ENCODE measurements at regions not wholly inside any gene's neighbourhood (a gene's known extent, or its start where the extent isn't known, plus 50 kb on each side); places are given as distances from the start of the nearest gene placed in this dataset.

DNA sequence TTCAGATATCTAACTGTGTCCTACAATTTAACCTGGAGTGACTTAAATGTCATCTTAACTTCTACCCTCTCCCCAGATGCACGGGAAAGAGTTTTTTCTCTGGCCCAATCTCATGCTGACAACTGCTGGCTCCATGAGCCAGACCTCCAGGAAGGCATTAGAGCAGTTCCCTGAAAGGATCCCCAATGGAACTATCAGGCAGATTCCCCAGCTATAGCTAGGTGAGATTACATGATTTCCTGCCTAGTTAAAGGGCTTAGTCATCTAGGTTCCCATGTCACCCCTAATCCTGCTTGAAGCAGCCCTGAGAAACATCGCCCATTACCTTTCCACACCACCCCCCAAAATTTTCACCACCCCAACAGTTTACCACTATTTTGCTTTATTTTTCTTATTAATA is 373.5 kb upstream of the TRPC7 start:
- Histone ChIP-seq H3K27me3 (replicated peaks in 1 of 4; ENCODE audit: control insufficient read depth in 3 of 4, extremely low read depth in 1 of 4, insufficient read depth in 3 of 4, low read length in 3 of 4) (no peaks in the 10 kb centered on the region), H4K20me1 (replicated peaks in 1 of 2; ENCODE audit: control insufficient read depth in 1 of 2, insufficient read depth in 2 of 2, low read length in 2 of 2) (no peaks in the 10 kb centered on the region), H3K9me3 (ENCODE audit: insufficient read depth in 2 of 2, low read depth in 1 of 2, low read length in 1 of 2) (peaks cover 13 to 20% of the 10 kb centered on the region in 2 experiments), H3K4me1 (replicated peaks in 1 of 4; ENCODE audit: control insufficient read depth in 3 of 4, insufficient read depth in 4 of 4, low read length in 3 of 4) (peaks cover 0 to 5% (median 0%) of the 10 kb centered on the region in 4 experiments; a peak in 1 of 7 replicates), H3K36me3 (ENCODE audit: control insufficient read depth in 2 of 4, insufficient read depth in 4 of 4, low read length in 3 of 4) (no peaks in the 10 kb centered on the region), H3K23ac (ENCODE audit: insufficient read length) (no peak overlapping the region), H4K91ac (replicated peaks; ENCODE audit: insufficient read length, low read length) (no peak overlapping the region), H3K27ac (ENCODE audit: low read depth, low read length) (no peak overlapping the region), H3K23me2 (ENCODE audit: low read depth, low read length) (no peaks in the 10 kb centered on the region; the same call in 1 of the 2 replicates), H3K18ac (ENCODE audit: extremely low read depth, low read length) (no peak overlapping the region), H3K4ac (replicated peaks; ENCODE audit: insufficient read length, low read depth, low read length) (no peak overlapping the region), H2AK5ac (ENCODE audit: low read depth, low read length) (no peak overlapping the region), H2BK20ac (ENCODE audit: low read length) (no peak overlapping the region), H4K8ac (ENCODE audit: extremely low read depth, insufficient read depth, low read length) (no peak overlapping the region), H3K9ac (replicated peaks in 1 of 4; ENCODE audit: extremely low read depth in 1 of 4, low read depth in 3 of 4, low read length in 3 of 4) (no peak overlapping the region), H2AFZ (ENCODE audit: low read length) (no peak overlapping the region), H4K5ac (ENCODE audit: insufficient read length, low read depth, low read length) (no peak overlapping the region), H2BK12ac (ENCODE audit: low read depth, low read length) (no peak overlapping the region), H3K79me2 (ENCODE audit: control insufficient read depth in 1 of 2, insufficient read depth in 2 of 2, low read length in 2 of 2) (no peaks in the 10 kb centered on the region), H2BK120ac (replicated peaks; ENCODE audit: low read depth, low read length) (no peak overlapping the region), H2BK5ac (ENCODE audit: low read depth, low read length) (no peak overlapping the region), H3K4me3 (ENCODE audit: extremely low read depth in 1 of 4, insufficient read depth in 2 of 4, low read depth in 3 of 4, low read length in 4 of 4) (no peak overlapping the region), H2BK15ac (ENCODE audit: low read length) (no peak overlapping the region), H3K14ac (ENCODE audit: insufficient read length) (no peak overlapping the region), H3K56ac (replicated peaks; ENCODE audit: insufficient read length, low read depth, low read length) (no peak overlapping the region), H3K79me1 (ENCODE audit: low read depth, low read length) (no peaks in the 10 kb centered on the region), H3K4me2 (ENCODE audit: insufficient read depth in 1 of 2, low read depth in 2 of 2, low read length in 2 of 2) (no peak overlapping the region)
- ChIA-PET POLR2A (ENCODE audit: partially characterized antibody) (no interaction called here), CTCF (ENCODE audit: partially characterized antibody) (interaction anchor here (1.2 kb wide), 1 partner anchor 9 kb away, joined by 3 read pairs; no protein-coding TSS in a partner anchor)
- TF ChIP-seq RXRA (IDR thresholded peaks at IDR 0.05; ENCODE audit: insufficient read depth, low read depth, low read length) (no peak), BACH1 (IDR thresholded peaks at IDR 0.05; ENCODE audit: low read length) (no peak), CTBP2 (IDR thresholded peaks at IDR 0.05; ENCODE audit: borderline replicate concordance, insufficient read depth, insufficient read length, low read length) (no peak), RFX5 (IDR thresholded peaks at IDR 0.05; ENCODE audit: borderline replicate concordance, low read depth, low read length) (no peak), CHD2 (IDR thresholded peaks at IDR 0.05; ENCODE audit: low read length) (no peak), SIN3A (conservative IDR thresholded peaks at IDR 0.05 in 1 of 2, IDR thresholded peaks at IDR 0.05 in 1 of 2; ENCODE audit: low read depth in 1 of 2, low read length in 2 of 2) (no peak), SRF (IDR thresholded peaks at IDR 0.05; ENCODE audit: low read depth, low read length) (no peak), KDM4A (IDR thresholded peaks at IDR 0.05; ENCODE audit: low read depth, low read length, severe bottlenecking) (no peak), KDM1A (IDR thresholded peaks at IDR 0.05; ENCODE audit: borderline replicate concordance, low read length) (no peak), SP4 (IDR thresholded peaks at IDR 0.05; ENCODE audit: low read length) (no peak), SIRT6 (IDR thresholded peaks at IDR 0.05; ENCODE audit: low read length) (no peak)
- no peak for DNase-seq (ENCODE audit: low read depth in 1 of 2, low spot score in 2 of 2)
- WGBS, 2 experiments (ENCODE audit: extremely low coverage in 1 of 2, insufficient coverage in 1 of 2, insufficient read length in 1 of 2, insufficient replicate concordance in 2 of 2, low coverage in 1 of 2, low lambda C conversion rate in 2 of 2, missing lambda C conversion rate in 1 of 2), result 88% methylated on average over 2 of the region's 2 CpGs; no CpG with 5 or more reads in 1 of the 2 experiments
- no peak for FAIRE-seq

Data from H1 (cell line).